GM18508 (cell line): ENCODE measurements at regions not wholly inside any gene's neighbourhood (a gene's known extent, or its start where the extent isn't known, plus 50 kb on each side); places are given as distances from the start of the nearest gene placed in this dataset.
A peak's percentile ranks its signal among the peaks of the same experiment; 100 is the strongest.
"Not testable (repeated sequence)": the region's sequence is repeated elsewhere in the genome, so short reads cannot be mapped to it uniquely, and the experiment has no call there.

Source experiments
- ATAC-seq: cut with Tn5 transposase; IDR thresholded peaks from one replicate; pipeline ENCODE4 v1.9.1; 2021; ENCODE audit warnings: moderate number of reproducible peaks; ENCODE audit not compliant: insufficient read depth, unreplicated experiment

- not testable (repeated sequence) for ATAC-seq
Measured at GRCh38 chr2:111417026-111417425, 296.3 kb downstream of the BCL2L11 start.

- not testable (repeated sequence) for ATAC-seq
Measured at GRCh38 chr2:111418091-111418875, 297.6 kb downstream of the BCL2L11 start.

- not testable (repeated sequence) for ATAC-seq
Measured at GRCh38 chr2:111420074-111420473, 299.4 kb downstream of the BCL2L11 start.

- ATAC-seq, result not testable (repeated sequence)
Measured at GRCh38 chr2:111420835-111421234, 300.1 kb downstream of the BCL2L11 start.

- not testable (repeated sequence) for ATAC-seq
Measured at GRCh38 chr2:111421949-111422348, 301.2 kb downstream of the BCL2L11 start.

- ATAC-seq, result not testable (repeated sequence)
Measured at GRCh38 chr2:111422562-111422961, 301.8 kb downstream of the BCL2L11 start.

- not testable (repeated sequence) for ATAC-seq
Measured at GRCh38 chr2:111423184-111423583, 302.5 kb downstream of the BCL2L11 start.

- not testable (repeated sequence) for ATAC-seq
Measured at GRCh38 chr2:111424176-111424575, 303.5 kb downstream of the BCL2L11 start.

GRCh38 chr2:111424851-111425309 is 304.2 kb downstream of the BCL2L11 start:
- not testable (repeated sequence) for ATAC-seq

- not testable (repeated sequence) for ATAC-seq
Measured at GRCh38 chr2:111425789-111426201, 305.1 kb downstream of the BCL2L11 start.

- not testable (repeated sequence) for ATAC-seq
Measured at GRCh38 chr2:111427346-111427745, 306.6 kb downstream of the BCL2L11 start.

- not testable (repeated sequence) for ATAC-seq
Measured at GRCh38 chr2:111428915-111429314, 308.2 kb downstream of the BCL2L11 start.

GRCh38 chr2:111429353-111429752 is 308.6 kb downstream of the BCL2L11 start:
- peak; percentile 44 for ATAC-seq

- peak; percentile 52 for ATAC-seq
Measured at GRCh38 chr2:111430817-111431661, 310.3 kb downstream of the BCL2L11 start.

- ATAC-seq, result not testable (repeated sequence)
Measured at GRCh38 chr2:111432423-111432822, 311.7 kb downstream of the BCL2L11 start.

- ATAC-seq, result not testable (repeated sequence)
Measured at GRCh38 chr2:111432916-111433499, 312.3 kb downstream of the BCL2L11 start.

GRCh38 chr2:111433892-111434607 is 313.3 kb downstream of the BCL2L11 start:
- not testable (repeated sequence) for ATAC-seq

GRCh38 chr2:111434608-111434939 is 313.9 kb downstream of the BCL2L11 start:
- not testable (repeated sequence) for ATAC-seq

GRCh38 chr2:111435553-111436310 is 315.0 kb downstream of the BCL2L11 start:
- ATAC-seq, result not testable (repeated sequence)
